ENCODE measurements at regions not wholly inside any gene's neighbourhood (a gene's known extent, or its start where the extent isn't known, plus 50 kb on each side); places are given as distances from the start of the nearest gene placed in this dataset.

- TF ChIP-seq YY1 (IDR thresholded peaks at IDR 0.05; ENCODE audit: insufficient read depth, insufficient read length) (no peak), ZNF274 (IDR thresholded peaks at IDR 0.05; ENCODE audit: low read depth, low read length) (no peak)
Measured at GRCh38 chr20:48147311-48147710, 362.0 kb upstream of the SULF2 start.
